ENCODE measurements at regions not wholly inside any gene's neighbourhood (a gene's known extent, or its start where the extent isn't known, plus 50 kb on each side); places are given as distances from the start of the nearest gene placed in this dataset.
A peak's percentile ranks its signal among the peaks of the same experiment; 100 is the strongest.

DNA sequence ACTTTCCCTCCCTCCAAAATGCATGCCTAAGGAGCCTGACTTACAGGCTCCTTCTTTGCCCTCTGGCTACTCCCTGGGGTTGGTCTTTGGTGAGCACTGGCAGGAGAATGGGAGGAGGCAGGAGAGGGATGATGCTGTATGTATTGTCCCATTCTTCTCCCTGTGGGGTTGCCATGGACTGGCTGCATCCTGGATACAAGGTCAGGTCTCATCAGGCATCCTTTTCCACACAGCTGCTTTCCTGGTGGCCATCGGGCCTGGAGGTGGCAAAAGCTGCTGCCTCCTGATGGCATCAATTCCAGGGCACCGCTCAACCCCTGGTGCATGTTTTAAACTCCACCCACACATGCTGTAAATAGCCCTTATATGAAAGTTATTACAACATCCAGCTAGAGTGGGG, 257.2 kb downstream of the ETS1 start:
- no peak for DNase-seq (ENCODE audit: low read depth in 2 of 3, low spot score in 2 of 3)

GRCh38 chr11:128328955-128329551, 258.3 kb downstream of the ETS1 start:
- DNase-seq (ENCODE audit: low read depth in 2 of 3, low spot score in 2 of 3): no peak

DNA sequence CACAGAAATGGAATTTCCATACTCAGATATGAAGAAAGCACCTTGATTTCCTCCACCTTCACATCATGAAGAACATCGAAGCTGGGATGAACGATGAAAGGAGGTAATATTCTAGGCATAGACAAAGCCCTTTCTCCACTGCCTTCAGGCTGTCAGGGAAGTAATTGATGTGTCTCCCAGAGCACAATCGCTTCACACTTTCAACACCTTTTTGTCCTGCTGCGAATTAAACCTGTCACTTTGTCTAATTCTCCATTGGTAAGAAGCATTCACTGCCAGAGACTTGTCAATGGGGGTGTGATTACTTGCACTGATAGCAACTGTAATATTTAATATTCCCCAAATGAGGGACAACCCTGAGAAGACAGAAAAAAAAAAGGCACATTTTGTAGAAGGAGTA, 260.1 kb downstream of the ETS1 start:
- no peak for DNase-seq (ENCODE audit: low read depth in 2 of 3, low spot score in 2 of 3)

DNA sequence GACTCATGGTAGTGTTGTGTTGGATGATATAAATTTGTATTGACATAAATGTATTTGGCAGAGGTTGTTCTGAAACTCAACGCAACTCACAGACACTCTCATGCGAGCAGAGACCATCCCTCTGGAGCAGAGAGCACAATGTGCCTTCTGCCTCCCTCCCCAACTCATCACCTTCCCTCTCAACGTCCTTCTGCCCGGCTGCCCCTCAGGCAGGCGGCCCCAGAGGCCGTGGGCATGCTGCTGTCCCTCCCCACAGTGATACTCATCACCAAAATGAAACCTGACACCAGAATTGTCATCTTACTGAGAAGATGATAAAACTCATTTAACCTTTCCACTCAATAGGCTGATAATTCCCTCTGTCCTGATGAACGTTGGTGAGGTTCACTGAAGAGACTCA, 260.6 kb downstream of the ETS1 start:
- no peak for DNase-seq (ENCODE audit: low read depth in 2 of 3, low spot score in 2 of 3)

- peak in 2 of 3 experiments; percentile 49 to 58 for DNase-seq (ENCODE audit: low read depth in 2 of 3, low spot score in 2 of 3)
These were observed 262.7 kb downstream of the ETS1 start for GRCh38 chr11:128324531-128325141.

DNA sequence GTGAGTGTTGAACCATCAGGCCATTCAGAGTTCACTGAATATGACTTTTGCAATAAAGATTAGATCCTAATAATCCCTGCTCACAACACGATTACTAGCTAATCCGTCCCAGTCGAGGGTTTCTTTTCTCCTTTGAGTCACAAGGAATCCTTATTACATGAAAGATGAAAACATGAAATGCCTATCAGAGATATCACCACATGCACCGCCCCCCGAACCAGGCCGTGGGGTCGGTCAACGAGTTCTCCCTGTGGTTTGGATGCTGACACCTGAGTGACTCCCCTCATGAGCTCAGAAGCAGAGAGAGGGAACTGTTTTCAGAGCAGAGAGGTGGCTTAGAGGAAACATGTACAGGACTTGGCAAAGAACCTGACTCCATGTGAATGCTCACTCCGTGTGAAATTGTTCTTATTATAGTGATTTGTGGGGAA, 263.3 kb downstream of the ETS1 start:
- DNase-seq (ENCODE audit: low read depth in 2 of 3, low spot score in 2 of 3): peak in 1 of 3 experiments; percentile 60

DNA sequence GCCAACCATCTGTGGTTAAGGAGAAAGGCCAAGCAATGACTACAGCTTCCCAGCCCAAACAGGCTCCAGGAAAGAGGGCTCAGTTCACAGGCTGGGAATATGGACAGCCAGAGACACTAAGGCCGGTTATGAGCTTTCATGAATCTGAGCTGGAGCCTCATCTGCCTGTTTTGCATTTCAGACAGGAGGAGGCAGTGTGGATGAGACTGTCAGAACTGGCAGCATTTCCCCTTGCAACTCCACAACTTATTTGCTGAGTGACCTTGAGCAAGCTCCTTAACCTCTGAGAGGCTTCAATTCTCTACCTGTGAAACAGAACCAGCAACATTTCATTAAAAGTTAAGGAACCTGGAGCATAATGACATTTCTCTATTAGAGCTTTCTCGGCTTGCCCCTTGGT, 264.0 kb downstream of the ETS1 start:
- DNase-seq (ENCODE audit: low read depth in 2 of 3, low spot score in 2 of 3): no peak

DNA sequence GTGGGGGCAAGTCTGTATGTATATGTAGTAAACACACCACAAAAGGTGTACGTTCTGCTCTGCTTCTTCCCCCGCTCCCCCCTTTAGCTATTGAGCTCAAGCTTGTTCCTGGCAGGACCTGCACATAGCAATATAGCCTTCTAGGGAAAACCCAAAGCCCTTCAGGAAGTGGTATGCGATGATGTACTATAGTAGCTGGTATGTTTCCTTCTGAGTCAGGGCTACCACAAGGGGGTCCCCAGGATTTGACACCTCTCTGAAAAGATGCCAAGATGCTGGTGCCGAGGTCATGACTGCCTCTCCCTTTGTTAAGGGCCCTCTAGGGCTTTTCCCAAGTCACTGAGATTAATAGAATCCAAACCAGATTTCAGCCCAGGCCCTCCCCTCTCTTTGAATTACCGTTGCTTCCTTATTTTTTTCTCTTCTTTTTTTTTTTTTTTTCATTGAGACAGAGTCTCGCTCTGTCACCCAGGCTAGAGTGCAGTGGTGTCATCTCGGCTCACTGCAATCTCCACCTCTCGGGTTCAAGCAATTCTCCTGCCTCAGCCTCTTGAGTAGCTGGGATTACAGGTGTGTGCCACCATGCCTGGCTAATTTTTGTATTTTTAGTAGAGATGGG, 268.4 kb downstream of the ETS1 start:
- peak in 2 of 3 experiments; percentile 52 to 59 for DNase-seq (ENCODE audit: low read depth in 2 of 3, low spot score in 2 of 3)

- no peak for DNase-seq (ENCODE audit: low read depth in 2 of 3, low spot score in 2 of 3)
These were observed 270.7 kb downstream of the ETS1 start for GRCh38 chr11:128316541-128317227.

GRCh38 chr11:128315933-128316332, 271.4 kb downstream of the ETS1 start:
- no peak for DNase-seq (ENCODE audit: low read depth in 2 of 3, low spot score in 2 of 3)

GRCh38 chr11:128313931-128314330, 273.4 kb downstream of the ETS1 start:
- no peak for DNase-seq (ENCODE audit: low read depth in 2 of 3, low spot score in 2 of 3)

DNA sequence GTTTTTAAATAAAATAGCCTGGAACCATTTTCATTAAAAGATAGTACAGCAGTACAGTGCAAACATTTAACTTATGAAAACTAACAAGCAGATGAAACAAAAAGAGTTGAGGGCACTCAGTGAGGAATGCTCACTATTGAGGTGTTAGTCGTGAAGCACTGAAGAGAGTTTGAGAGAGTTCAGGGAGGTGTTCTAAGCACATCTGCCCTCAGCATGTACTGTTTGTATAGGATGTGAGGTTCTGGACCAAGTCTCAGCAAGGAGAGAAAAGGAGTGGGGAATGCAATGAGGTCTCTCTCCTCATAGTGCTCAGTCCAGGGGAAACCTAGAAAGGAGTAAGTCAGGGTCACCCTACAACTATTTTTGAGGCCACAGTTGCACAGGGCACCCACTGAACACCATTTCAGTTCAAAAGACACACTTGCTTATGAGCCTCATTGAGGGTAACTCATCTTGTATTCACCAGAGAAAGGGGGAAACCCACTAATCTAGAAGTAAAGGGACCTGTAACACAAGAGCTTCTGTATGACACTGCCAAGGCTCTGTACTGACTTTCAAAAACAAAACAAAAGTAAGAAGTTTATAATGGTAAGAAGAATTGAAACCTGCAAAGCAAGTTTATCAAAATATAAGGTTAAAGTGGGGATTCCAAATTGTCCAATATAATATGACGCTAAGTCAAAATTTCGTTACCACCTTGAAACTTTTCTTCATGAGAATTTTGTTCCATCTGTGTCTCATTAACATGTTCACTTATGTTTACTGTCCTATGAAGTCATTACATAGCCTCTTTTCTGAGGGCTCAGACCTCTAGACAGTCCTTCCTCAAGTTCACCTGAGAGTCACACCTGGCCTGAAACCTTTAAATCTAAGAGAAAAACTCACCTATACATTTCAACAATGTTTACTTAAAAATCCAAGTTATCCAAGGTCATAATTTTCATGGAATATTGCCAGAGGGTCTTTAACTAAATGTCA, 275.3 kb downstream of the ETS1 start:
- DNase-seq (ENCODE audit: low read depth in 2 of 3, low spot score in 2 of 3): no peak

GRCh38 chr11:128310676-128311445, 276.5 kb downstream of the ETS1 start:
- no peak for DNase-seq (ENCODE audit: low read depth in 2 of 3, low spot score in 2 of 3)

- no peak for DNase-seq (ENCODE audit: low read depth in 2 of 3, low spot score in 2 of 3)
These were observed 277.4 kb downstream of the ETS1 start for GRCh38 chr11:128310005-128310404.

- no peak for DNase-seq (ENCODE audit: low read depth in 2 of 3, low spot score in 2 of 3)
These were observed 278.6 kb downstream of the ETS1 start for GRCh38 chr11:128308794-128309193.

- DNase-seq (ENCODE audit: low read depth in 2 of 3, low spot score in 2 of 3): no peak
These were observed 281.8 kb downstream of the ETS1 start for GRCh38 chr11:128305588-128305987.

DNA sequence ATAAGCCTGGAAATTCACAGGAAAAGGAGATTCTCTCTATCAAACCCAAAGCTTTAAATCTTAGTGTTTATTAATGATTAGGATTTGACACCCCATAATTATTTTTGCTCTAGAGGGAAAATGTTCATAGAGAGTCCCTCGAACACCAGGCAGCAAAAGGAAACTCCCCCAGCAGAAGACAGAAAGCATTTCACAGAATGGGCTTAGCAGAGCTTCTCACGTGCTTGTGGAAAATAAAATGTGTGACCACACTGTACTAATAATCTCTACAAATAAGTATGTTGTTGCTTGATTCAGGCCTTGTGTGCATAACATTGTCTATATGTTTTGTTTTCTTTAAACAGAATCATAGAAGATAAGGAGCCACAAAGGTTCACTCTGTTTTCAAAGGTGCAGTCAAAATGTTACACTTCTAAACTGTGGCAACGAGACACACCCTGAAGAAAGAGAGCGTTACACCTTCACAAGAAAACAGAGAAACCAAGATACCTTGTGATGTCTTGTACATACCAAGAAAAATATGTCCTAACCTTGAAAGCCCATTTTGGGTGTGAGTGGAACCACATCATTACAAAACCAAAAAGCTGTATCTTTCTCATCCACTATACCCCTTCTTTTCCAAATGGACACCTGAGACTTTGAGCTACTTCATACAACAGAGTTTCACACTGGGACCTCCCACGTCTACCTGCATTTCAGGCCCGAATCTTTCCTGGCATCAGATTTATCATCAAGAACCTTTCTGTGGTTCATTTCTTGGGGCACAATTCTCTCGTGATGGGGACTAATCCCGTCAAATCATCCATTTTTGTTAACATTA, 282.5 kb downstream of the ETS1 start:
- DNase-seq (ENCODE audit: low read depth in 2 of 3, low spot score in 2 of 3): no peak

- DNase-seq (ENCODE audit: low read depth in 2 of 3, low spot score in 2 of 3): no peak
These were observed 283.2 kb downstream of the ETS1 start for GRCh38 chr11:128304116-128304515.

DNA sequence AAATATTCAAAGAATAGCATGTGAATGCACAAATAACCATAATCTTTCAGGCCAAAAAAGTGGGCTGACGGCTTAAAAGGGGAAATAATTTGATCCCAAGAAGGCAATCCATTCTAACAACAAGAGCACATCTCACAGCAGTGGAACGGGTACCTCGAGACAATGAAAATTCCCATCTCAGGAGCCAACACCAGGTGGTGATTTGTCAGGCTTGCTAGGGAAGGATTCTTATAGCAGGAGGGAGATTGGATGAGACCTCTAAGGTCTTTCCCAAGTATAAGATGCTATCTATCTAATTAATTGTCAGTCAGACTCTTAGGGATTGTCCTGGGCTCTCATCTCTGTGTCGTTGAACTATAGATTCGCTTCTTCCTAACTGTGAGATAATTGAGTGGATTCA, 284.0 kb downstream of the ETS1 start:
- no peak for DNase-seq (ENCODE audit: low read depth in 2 of 3, low spot score in 2 of 3)
